Activated CD4-positive, alpha-beta T cell treated with anti-CD3 and anti-CD28 coated beads for 4 hours (primary cell): ENCODE measurements at regions not wholly inside any gene's neighbourhood (a gene's known extent, or its start where the extent isn't known, plus 50 kb on each side); places are given as distances from the start of the nearest gene placed in this dataset.

Experiments
- DNase-seq, 2 donors: peaks; one replicate each; pipeline ENCODE4 v3.0.0-alpha.2; 2020

GRCh38 chr3:117748131-117748530 lies 1038.6 kb downstream of the TUSC7 start:
- DNase-seq = no peak

GRCh38 chr3:117750674-117751269 lies 1041.2 kb downstream of the TUSC7 start:
- no peak for DNase-seq

GRCh38 chr3:117751651-117752050 lies 1042.1 kb downstream of the TUSC7 start:
- DNase-seq = no peak

GRCh38 chr3:117752984-117753717 lies 1043.6 kb downstream of the TUSC7 start:
- no peak for DNase-seq

- no peak for DNase-seq
Observed at GRCh38 chr3:117754058-117754457, 1044.5 kb downstream of the TUSC7 start.

GRCh38 chr3:117754841-117755240 lies 1045.3 kb downstream of the TUSC7 start:
- DNase-seq = no peak

- DNase-seq = no peak
Observed at GRCh38 chr3:117756563-117756962, 1047.0 kb downstream of the TUSC7 start.

- no peak for DNase-seq
Observed at GRCh38 chr3:117761703-117762620, 1052.4 kb downstream of the TUSC7 start.

GRCh38 chr3:117762621-117763037 lies 1053.0 kb downstream of the TUSC7 start:
- DNase-seq = no peak

- DNase-seq = no peak
Observed at GRCh38 chr3:117763561-117763960, 1054.0 kb downstream of the TUSC7 start.

GRCh38 chr3:117768581-117768980 lies 1059.0 kb downstream of the TUSC7 start:
- no peak for DNase-seq

- no peak for DNase-seq
Observed at GRCh38 chr3:117774130-117774529, 1064.6 kb downstream of the TUSC7 start.

GRCh38 chr3:117786349-117786748 lies 1076.8 kb downstream of the TUSC7 start:
- DNase-seq = no peak

- no peak for DNase-seq
Observed at GRCh38 chr3:117788061-117788460, 1078.5 kb downstream of the TUSC7 start.

GRCh38 chr3:117788506-117788905 lies 1078.9 kb downstream of the TUSC7 start:
- no peak for DNase-seq

GRCh38 chr3:117790235-117790987 lies 1080.8 kb downstream of the TUSC7 start:
- no peak for DNase-seq

GRCh38 chr3:117793622-117794265 lies 1084.2 kb downstream of the TUSC7 start:
- no peak for DNase-seq

GRCh38 chr3:117798221-117798620 lies 1088.6 kb downstream of the TUSC7 start:
- no peak for DNase-seq

GRCh38 chr3:117798687-117799386 lies 1089.3 kb downstream of the TUSC7 start:
- DNase-seq = no peak

GRCh38 chr3:117799387-117799735 lies 1089.8 kb downstream of the TUSC7 start:
- DNase-seq = no peak

GRCh38 chr3:117801912-117802239 lies 1092.3 kb downstream of the TUSC7 start:
- no peak for DNase-seq
